HUDEP-2 (cell line): ENCODE measurements at regions not wholly inside any gene's neighbourhood (a gene's known extent, or its start where the extent isn't known, plus 50 kb on each side); places are given as distances from the start of the nearest gene placed in this dataset.

Experiments
- DNase-seq, 76 experiments: peaks; one replicate each; lab custom pipeline; 2025; ENCODE audit not compliant: unreplicated experiment in 76 of 76; lab: John Stamatoyannopoulos, UW

GRCh38 chr4:181982856-181983255, 260.3 kb upstream of the TENM3 start:
- no peak for DNase-seq

- DNase-seq: no peak
Observed at GRCh38 chr4:181987392-181987791, 255.8 kb upstream of the TENM3 start.

GRCh38 chr4:181989071-181989470, 254.1 kb upstream of the TENM3 start:
- no peak for DNase-seq

- DNase-seq: no peak
Observed at GRCh38 chr4:181991369-181992108, 251.7 kb upstream of the TENM3 start.

GRCh38 chr4:181998398-181999295, 244.6 kb upstream of the TENM3 start:
- DNase-seq: no peak

- no peak for DNase-seq
Observed at GRCh38 chr4:182000077-182000476, 243.1 kb upstream of the TENM3 start.

GRCh38 chr4:182010876-182011275, 232.3 kb upstream of the TENM3 start:
- DNase-seq: no peak

- no peak for DNase-seq
Observed at GRCh38 chr4:182014164-182014563, 229.0 kb upstream of the TENM3 start.

- no peak for DNase-seq
Observed at GRCh38 chr4:182015014-182015413, 228.2 kb upstream of the TENM3 start.

- DNase-seq: no peak
Observed at GRCh38 chr4:182015893-182016292, 227.3 kb upstream of the TENM3 start.

- no peak for DNase-seq
Observed at GRCh38 chr4:182017038-182017437, 226.2 kb upstream of the TENM3 start.

GRCh38 chr4:182018691-182019090, 224.5 kb upstream of the TENM3 start:
- no peak for DNase-seq

GRCh38 chr4:182019148-182019652, 224.0 kb upstream of the TENM3 start:
- no peak for DNase-seq

- DNase-seq: no peak
Observed at GRCh38 chr4:182022909-182023308, 220.3 kb upstream of the TENM3 start.

- no peak for DNase-seq
Observed at GRCh38 chr4:182023469-182023868, 219.7 kb upstream of the TENM3 start.

GRCh38 chr4:182042945-182043344, 200.3 kb upstream of the TENM3 start:
- no peak for DNase-seq

GRCh38 chr4:182048871-182049270, 194.3 kb upstream of the TENM3 start:
- no peak for DNase-seq

- no peak for DNase-seq
Observed at GRCh38 chr4:182056866-182057265, 186.3 kb upstream of the TENM3 start.

- DNase-seq: no peak
Observed at GRCh38 chr4:182062458-182062857, 180.7 kb upstream of the TENM3 start.

- no peak for DNase-seq
Observed at GRCh38 chr4:182062936-182063335, 180.3 kb upstream of the TENM3 start.

GRCh38 chr4:182063651-182064050, 179.6 kb upstream of the TENM3 start:
- DNase-seq: no peak

GRCh38 chr4:182065255-182065654, 177.9 kb upstream of the TENM3 start:
- DNase-seq: no peak
